ENCODE measurements at regions not wholly inside any gene's neighbourhood (a gene's known extent, or its start where the extent isn't known, plus 50 kb on each side); places are given as distances from the start of the nearest gene placed in this dataset.

DNA sequence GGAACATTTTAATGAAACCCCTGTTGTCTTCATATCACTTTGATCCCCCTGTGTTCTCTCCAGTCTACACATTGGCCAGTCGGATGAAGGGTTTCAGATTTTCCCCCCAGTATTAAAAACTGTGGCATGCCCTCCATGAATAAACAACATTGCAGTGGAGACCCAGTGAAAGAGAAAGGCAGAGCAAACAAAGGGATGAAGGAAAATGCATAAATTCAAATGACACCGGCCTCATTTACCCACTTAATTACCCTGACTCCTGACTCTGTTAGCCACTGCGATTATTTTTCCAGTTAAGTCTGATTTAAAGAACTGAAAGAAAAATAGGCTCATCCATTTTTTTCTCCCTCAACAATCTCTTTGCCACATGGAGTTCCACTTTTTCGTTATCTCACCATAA, 569.2 kb downstream of the TFAP2B start:
- H3K27me3 ChIP-seq = no peaks in the 10 kb centered on the region
- TF ChIP-seq CTCF (IDR thresholded peaks at IDR 0.05) = no peak
- H3K36me3 ChIP-seq = no peaks in the 10 kb centered on the region
- H3K9me3 ChIP-seq = peaks cover 0 to 8% of the 10 kb centered on the region in 2 donors
- no peak overlapping the region for H3K4me3 ChIP-seq
- no peak overlapping the region for H3K27ac ChIP-seq
- DNase-seq (ENCODE audit: low spot score) = no peak
- H3K4me1 ChIP-seq = no peaks in the 10 kb centered on the region

DNA sequence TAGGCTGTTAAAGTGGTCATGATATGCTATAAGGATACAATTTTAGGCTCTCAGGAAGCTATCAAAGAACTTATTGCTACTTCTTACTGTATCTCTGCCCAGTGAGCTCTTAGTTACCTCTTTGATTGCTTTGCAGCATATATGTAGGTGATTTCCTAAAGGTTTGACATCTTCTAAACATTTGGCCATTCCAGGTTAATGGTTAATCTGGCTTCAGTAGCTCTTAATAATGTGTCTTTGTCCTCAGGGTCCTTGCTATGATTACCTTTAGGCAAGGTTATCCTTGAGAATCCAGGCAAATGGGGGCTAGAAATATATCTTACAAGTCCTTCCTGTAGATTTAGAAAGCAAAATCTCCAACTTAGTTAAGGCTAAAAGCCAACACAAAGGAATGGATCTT, 575.4 kb downstream of the TFAP2B start:
- no peak overlapping the region for H3K4me3 ChIP-seq

GRCh38 chr6:51396583-51396982, 577.9 kb downstream of the TFAP2B start:
- no peak for DNase-seq (ENCODE audit: low spot score)
- Histone ChIP-seq H3K27ac (no peak overlapping the region), H3K9me3 (no peaks in the 10 kb centered on the region), H3K36me3 (no peaks in the 10 kb centered on the region), H3K4me1 (no peaks in the 10 kb centered on the region), H3K4me3 (no peak overlapping the region), H3K27me3 (no peaks in the 10 kb centered on the region)
- no peak for TF ChIP-seq CTCF (IDR thresholded peaks at IDR 0.05)

More for the DNA sequence above, 575.4 kb downstream of the TFAP2B start:
- DNase-seq (ENCODE audit: low spot score) = no peak
- H3K9me3 ChIP-seq = no peaks in the 10 kb centered on the region
- no peaks in the 10 kb centered on the region for H3K4me1 ChIP-seq
- no peak overlapping the region for H3K27ac ChIP-seq
- no peak for TF ChIP-seq CTCF (IDR thresholded peaks at IDR 0.05)
- H3K27me3 ChIP-seq = no peaks in the 10 kb centered on the region
- H3K36me3 ChIP-seq = no peaks in the 10 kb centered on the region

- Histone ChIP-seq H3K36me3 (no peaks in the 10 kb centered on the region), H3K4me1 (no peaks in the 10 kb centered on the region), H3K9me3 (no peaks in the 10 kb centered on the region), H3K4me3 (no peak overlapping the region), H3K27ac (no peak overlapping the region), H3K27me3 (no peaks in the 10 kb centered on the region)
- no peak for DNase-seq (ENCODE audit: low spot score)
- no peak for TF ChIP-seq CTCF (IDR thresholded peaks at IDR 0.05)
Observed at GRCh38 chr6:51398064-51398705, 579.5 kb downstream of the TFAP2B start.

- Histone ChIP-seq H3K36me3 (no peaks in the 10 kb centered on the region), H3K27ac (no peak overlapping the region), H3K4me3 (no peak overlapping the region), H3K27me3 (no peaks in the 10 kb centered on the region), H3K4me1 (no peaks in the 10 kb centered on the region), H3K9me3 (no peaks in the 10 kb centered on the region)
- no peak for DNase-seq (ENCODE audit: low spot score)
- no peak for TF ChIP-seq CTCF (IDR thresholded peaks at IDR 0.05)
Observed at GRCh38 chr6:51398793-51399192, 580.1 kb downstream of the TFAP2B start.

- Histone ChIP-seq H3K4me3 (no peak overlapping the region), H3K9me3 (no peaks in the 10 kb centered on the region), H3K4me1 (no peaks in the 10 kb centered on the region), H3K27me3 (no peaks in the 10 kb centered on the region), H3K27ac (no peak overlapping the region), H3K36me3 (no peaks in the 10 kb centered on the region)
- TF ChIP-seq CTCF (IDR thresholded peaks at IDR 0.05) = no peak
- no peak for DNase-seq (ENCODE audit: low spot score)
Observed at GRCh38 chr6:51410453-51410852, 591.8 kb downstream of the TFAP2B start.
